H9 (cell line): ENCODE measurements at regions not wholly inside any gene's neighbourhood (a gene's known extent, or its start where the extent isn't known, plus 50 kb on each side); places are given as distances from the start of the nearest gene placed in this dataset.

ENCODE experiments used
- DNase-seq: peaks from one replicate; pipeline ENCODE4 v3.0.0-alpha.2; 2017
- H2AFZ ChIP-seq: one replicate; pipeline ENCODE4 v1.6.1; 2013; ENCODE audit warnings: mild to moderate bottlenecking, low read length, control low read depth, moderate library complexity
- H2AK5ac ChIP-seq: 2 replicates; pipeline ENCODE4 v1.6.1; 2013; ENCODE audit warnings: low read length, control low read depth, mixed read lengths; ENCODE audit not compliant: insufficient read length
- H2BK120ac ChIP-seq: one replicate; pipeline ENCODE4 v1.6.1; 2013; ENCODE audit warnings: low read depth, mild to moderate bottlenecking, low read length, control low read depth, inconsistent platforms; ENCODE audit not compliant: poor library complexity, severe bottlenecking
- H2BK12ac ChIP-seq: 2 replicates; pipeline ENCODE4 v1.6.1; 2013; ENCODE audit warnings: low read length, control low read depth, mixed read lengths, low read depth; ENCODE audit not compliant: insufficient read length
- H2BK15ac ChIP-seq: 2 replicates; pipeline ENCODE4 v1.6.1; 2013; ENCODE audit warnings: low read depth, low read length, control low read depth
- H2BK20ac ChIP-seq: one replicate; pipeline ENCODE4 v1.6.1; 2013; ENCODE audit warnings: low read depth, mild to moderate bottlenecking, low read length, control low read depth, inconsistent platforms; ENCODE audit not compliant: poor library complexity, severe bottlenecking
- H2BK5ac ChIP-seq: 2 replicates; pipeline ENCODE4 v1.6.1; 2013; ENCODE audit warnings: low read length, control low read depth, mixed read lengths; ENCODE audit not compliant: insufficient read length
- H3K14ac ChIP-seq: 2 replicates; pipeline ENCODE4 v1.6.1; 2013; ENCODE audit warnings: low read length, control low read depth; ENCODE audit not compliant: insufficient read depth
- H3K18ac ChIP-seq: 2 replicates; pipeline ENCODE4 v1.6.1; 2013; ENCODE audit warnings: low read depth, mild to moderate bottlenecking, mixed read lengths, low read length, control low read depth; ENCODE audit not compliant: insufficient read length
- H3K23ac ChIP-seq: 2 replicates; pipeline ENCODE4 v1.6.1; 2013; ENCODE audit warnings: low read length, control low read depth, mixed read lengths, low read depth; ENCODE audit not compliant: insufficient read length
- H3K23me2 ChIP-seq: 2 replicates; pipeline ENCODE4 v1.6.1; 2013; ENCODE audit warnings: low read depth, mild to moderate bottlenecking, mixed read lengths, low read length, control low read depth; ENCODE audit not compliant: insufficient read length, poor library complexity, severe bottlenecking
- H3K27ac ChIP-seq: 2 replicates; pipeline ENCODE4 v1.5.1; 2013; ENCODE audit warnings: low read length, control low read depth, mixed read lengths, low read depth; ENCODE audit not compliant: insufficient read length
- H3K27me3 ChIP-seq: 2 replicates; pipeline ENCODE4 v1.6.1; 2013; ENCODE audit warnings: low read length, control low read depth, inconsistent platforms; ENCODE audit not compliant: insufficient read depth
- H3K4ac ChIP-seq: 2 replicates; pipeline ENCODE4 v1.6.1; 2013; ENCODE audit warnings: low read depth, mild to moderate bottlenecking, control low read depth, inconsistent platforms, low read length, moderate library complexity
- H3K4me1 ChIP-seq: 2 replicates; pipeline ENCODE4 v1.6.1; 2013; ENCODE audit warnings: low read length, control low read depth, inconsistent platforms; ENCODE audit not compliant: insufficient read depth
- H3K4me2 ChIP-seq: 2 replicates; pipeline ENCODE4 v1.6.1; 2013; ENCODE audit warnings: low read length, control low read depth, mixed read lengths; ENCODE audit not compliant: insufficient read length, insufficient read depth
- H3K56ac ChIP-seq: 2 replicates; pipeline ENCODE4 v1.6.1; 2013; ENCODE audit warnings: low read depth, mild to moderate bottlenecking, mixed read lengths, low read length, control low read depth; ENCODE audit not compliant: insufficient read length
- H3K79me1 ChIP-seq: 2 replicates; pipeline ENCODE4 v1.6.1; 2013; ENCODE audit warnings: low read depth, mild to moderate bottlenecking, moderate library complexity, low read length, control low read depth, inconsistent platforms; ENCODE audit not compliant: insufficient read depth, poor library complexity, severe bottlenecking
- H3K79me2 ChIP-seq: 2 replicates; pipeline ENCODE4 v1.6.1; 2013; ENCODE audit warnings: low read length, control low read depth, inconsistent platforms; ENCODE audit not compliant: insufficient read depth
- H3K9ac ChIP-seq: 2 replicates; pipeline ENCODE4 v1.6.1; 2013; ENCODE audit warnings: low read length, control low read depth, mixed read lengths; ENCODE audit not compliant: insufficient read length; ENCODE audit errors: extremely low read depth
- H3K9me3 ChIP-seq: one replicate; pipeline ENCODE4 v1.6.1; 2013; ENCODE audit warnings: low read depth, low read length, inconsistent platforms; ENCODE audit not compliant: control insufficient read depth
- H3T11ph ChIP-seq: one replicate; pipeline ENCODE4 v1.6.1; 2013; ENCODE audit warnings: mild to moderate bottlenecking, low read length, control low read depth, inconsistent platforms
- H4K20me1 ChIP-seq: one replicate; pipeline ENCODE4 v1.6.1; 2013; ENCODE audit not compliant: control insufficient read depth, insufficient read length, insufficient read depth
- H4K5ac ChIP-seq: 2 replicates; pipeline ENCODE4 v1.6.1; 2013; ENCODE audit warnings: low read depth, mild to moderate bottlenecking, mixed read lengths, low read length, control low read depth; ENCODE audit not compliant: insufficient read length
- H4K8ac ChIP-seq: replicated peaks from 2 replicates; pipeline ENCODE4 v1.6.1; 2013; ENCODE audit warnings: low read length, control low read depth, mixed read lengths, low read depth; ENCODE audit not compliant: insufficient read length
- H4K91ac ChIP-seq: 2 replicates; pipeline ENCODE4 v1.6.1; 2013; ENCODE audit warnings: low read depth, mild to moderate bottlenecking, moderate library complexity, mixed read lengths, low read length, control low read depth; ENCODE audit not compliant: insufficient read length
- H3K27ac Mint-ChIP-seq, 3 experiments: 2 replicates in 2 of 3; 3 replicates in 1 of 3; pipeline ENCODE4 v1.8.0; 2020 to 2021; ENCODE audit warnings: mixed read lengths in 3 of 3, mild to moderate bottlenecking in 1 of 3, moderate library complexity in 1 of 3
- H3K27me3 Mint-ChIP-seq: 2 replicates; pipeline ENCODE4 v1.8.0; 2021; ENCODE audit warnings: low read depth, mild to moderate bottlenecking, moderate library complexity, mixed read lengths
- H3K36me3 Mint-ChIP-seq, 3 experiments: 2 replicates in 2 of 3; 3 replicates in 1 of 3; pipeline ENCODE4 v1.8.0; 2020 to 2021; ENCODE audit warnings: low read depth in 3 of 3, mixed read lengths in 3 of 3; ENCODE audit not compliant: insufficient read depth in 1 of 3
- H3K4me1 Mint-ChIP-seq, 2 experiments: 2 replicates each; pipeline ENCODE4 v1.8.0; 2020; ENCODE audit warnings: mixed read lengths in 2 of 2
- H3K4me3 Mint-ChIP-seq, 2 experiments: 2 replicates in 1 of 2; 3 replicates in 1 of 2; pipeline ENCODE4 v1.8.0; 2020 to 2021; ENCODE audit warnings: mild to moderate bottlenecking in 2 of 2, mixed read lengths in 2 of 2, moderate library complexity in 1 of 2
- H3K9me3 Mint-ChIP-seq, 2 experiments: 2 replicates in 1 of 2; 3 replicates in 1 of 2; pipeline ENCODE4 v1.8.0; 2020; ENCODE audit warnings: mild to moderate bottlenecking in 2 of 2, mixed read lengths in 2 of 2, moderate library complexity in 1 of 2
- WGBS: extraction: QIAGEN DNeasy Blood & Tissue Kit; methylation state at CpG from one replicate; pipeline ENCODE4 v1.1.7; 2013; ENCODE audit warnings: missing lambda C conversion rate, low lambda C conversion rate, mixed read lengths; ENCODE audit not compliant: insufficient read length; ENCODE audit errors: extremely low coverage; 5-methylcytosine and 5-hydroxymethylcytosine counted together
- TF ChIP-seq, protein P1 (sequence below): fragments of 200-600 bp; sonication (generic); conservative IDR thresholded peaks from 3 replicates; pipeline ENCODE4 v1.8.0; 2021; ENCODE audit warnings: antibody characterized with exemption, mild to moderate bottlenecking

DNA sequence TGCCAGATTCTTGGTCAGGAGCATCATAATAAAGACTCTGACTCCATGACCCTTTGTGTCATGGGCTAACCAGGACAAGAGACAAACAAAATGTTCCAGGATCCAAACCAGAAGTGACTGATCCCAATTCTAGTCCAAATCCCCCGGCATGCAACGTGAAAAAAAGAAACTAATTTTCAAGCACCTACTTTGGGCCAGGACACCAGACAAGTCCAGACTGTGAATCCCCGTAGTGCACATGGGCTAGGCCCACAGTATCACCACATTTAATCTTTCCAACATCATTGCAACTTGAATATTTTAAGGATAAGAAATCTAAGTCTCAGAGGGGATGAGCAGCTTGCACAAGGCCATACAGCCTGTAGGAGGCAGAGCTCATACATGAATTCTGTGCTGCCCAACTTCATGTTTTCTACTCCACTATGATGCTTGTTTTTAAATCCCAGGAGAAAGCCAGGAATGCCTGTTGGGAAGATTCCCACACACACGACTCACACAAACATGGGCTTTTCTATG is 365.7 kb downstream of the NPIPA8 start:
- Histone ChIP-seq H3K4me1 (no peaks in the 10 kb centered on the region; the same call in 1 of the 2 replicates), H2BK15ac (no peak overlapping the region), H3K14ac (no peak overlapping the region), H3T11ph (no peak overlapping the region), H4K20me1 (no peaks in the 10 kb centered on the region), H3K23me2 (no peaks in the 10 kb centered on the region), H2AK5ac (no peak overlapping the region), H2BK120ac (no peak overlapping the region), H4K91ac (no peak overlapping the region), H3K9ac (no peak overlapping the region), H3K27ac (no peak overlapping the region), H2BK5ac (no peak overlapping the region), H3K56ac (no peak overlapping the region), H4K8ac (no peak overlapping the region), H3K79me1 (no peaks in the 10 kb centered on the region), H3K27me3 (no peaks in the 10 kb centered on the region; the same call in 1 of the 2 replicates), H3K4ac (no peak overlapping the region), H2BK12ac (no peak overlapping the region), H3K79me2 (no peaks in the 10 kb centered on the region), H2AFZ (no peak overlapping the region), H2BK20ac (no peak overlapping the region), H3K18ac (no peak overlapping the region), H4K5ac (no peak overlapping the region), H3K23ac (no peak overlapping the region), H3K9me3 (no peaks in the 10 kb centered on the region), H3K4me2 (no peak overlapping the region)
- TF ChIP-seq, protein P1, sequence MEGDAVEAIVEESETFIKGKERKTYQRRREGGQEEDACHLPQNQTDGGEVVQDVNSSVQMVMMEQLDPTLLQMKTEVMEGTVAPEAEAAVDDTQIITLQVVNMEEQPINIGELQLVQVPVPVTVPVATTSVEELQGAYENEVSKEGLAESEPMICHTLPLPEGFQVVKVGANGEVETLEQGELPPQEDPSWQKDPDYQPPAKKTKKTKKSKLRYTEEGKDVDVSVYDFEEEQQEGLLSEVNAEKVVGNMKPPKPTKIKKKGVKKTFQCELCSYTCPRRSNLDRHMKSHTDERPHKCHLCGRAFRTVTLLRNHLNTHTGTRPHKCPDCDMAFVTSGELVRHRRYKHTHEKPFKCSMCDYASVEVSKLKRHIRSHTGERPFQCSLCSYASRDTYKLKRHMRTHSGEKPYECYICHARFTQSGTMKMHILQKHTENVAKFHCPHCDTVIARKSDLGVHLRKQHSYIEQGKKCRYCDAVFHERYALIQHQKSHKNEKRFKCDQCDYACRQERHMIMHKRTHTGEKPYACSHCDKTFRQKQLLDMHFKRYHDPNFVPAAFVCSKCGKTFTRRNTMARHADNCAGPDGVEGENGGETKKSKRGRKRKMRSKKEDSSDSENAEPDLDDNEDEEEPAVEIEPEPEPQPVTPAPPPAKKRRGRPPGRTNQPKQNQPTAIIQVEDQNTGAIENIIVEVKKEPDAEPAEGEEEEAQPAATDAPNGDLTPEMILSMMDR = peak; percentile 62
- Mint-ChIP-seq H3K9me3 (peaks cover 9% of the 10 kb centered on the region in 2 experiments; a peak in 4 of 5 replicates), H3K27me3 (no peaks in the 10 kb centered on the region; the same call in 1 of the 2 replicates), H3K4me1 (peaks cover 20 to 22% of the 10 kb centered on the region in 2 experiments), H3K36me3 (peaks cover 1 to 7% (median 3%) of the 10 kb centered on the region in 3 experiments; a peak in 4 of 7 replicates), H3K4me3 (no peak overlapping the region), H3K27ac (no peak overlapping the region)
- no peak for DNase-seq
- WGBS = no CpG with 5 or more reads among the region's 4 CpGs
